Head of caudate nucleus (tissue), 42 donors: ENCODE measurements at regions not wholly inside any gene's neighbourhood (a gene's known extent, or its start where the extent isn't known, plus 50 kb on each side); places are given as distances from the start of the nearest gene placed in this dataset.
"Not testable (repeated sequence)": the region's sequence is repeated elsewhere in the genome, so short reads cannot be mapped to it uniquely, and the experiment has no call there.

Source experiments
- DNase-seq, 42 donors: peaks; one replicate each; pipeline versions ENCODE4 v3.0.0 to v3.0.0-alpha.2; 2020 to 2021; ENCODE audit warnings: mixed read lengths in 7 of 42
- intact Hi-C: fragments of 100-400 bp; cut with DNase I; formaldehyde crosslinking; loops from one replicate; pipeline ENCODE4 v1.15.0; 2022

DNA sequence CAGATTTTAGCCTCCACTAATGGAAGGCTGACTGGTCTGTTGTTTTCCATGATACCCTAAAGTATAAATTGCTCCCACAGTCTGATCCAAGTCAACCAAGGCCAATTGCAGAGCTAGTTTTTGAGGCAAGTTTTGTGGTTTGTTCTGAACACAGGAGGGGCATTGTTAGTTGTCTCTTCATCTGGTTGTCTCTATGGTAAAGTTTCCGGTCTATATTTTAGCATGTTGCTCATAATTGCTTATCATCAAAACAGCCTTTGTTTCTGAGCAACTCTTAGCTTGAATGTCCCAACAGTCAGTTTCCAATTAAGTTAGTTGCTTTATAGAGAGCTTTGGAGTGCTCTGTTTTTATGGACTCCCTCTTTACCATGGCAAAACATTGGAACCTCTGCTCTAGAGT, 217.6 kb upstream of the CARD18 start:
- DNase-seq = no peak
- intact Hi-C loops = no loop called here

GRCh38 chr11:105349867-105350266, 210.3 kb upstream of the CARD18 start:
- intact Hi-C loops, DNase-seq: not testable (repeated sequence)

DNA sequence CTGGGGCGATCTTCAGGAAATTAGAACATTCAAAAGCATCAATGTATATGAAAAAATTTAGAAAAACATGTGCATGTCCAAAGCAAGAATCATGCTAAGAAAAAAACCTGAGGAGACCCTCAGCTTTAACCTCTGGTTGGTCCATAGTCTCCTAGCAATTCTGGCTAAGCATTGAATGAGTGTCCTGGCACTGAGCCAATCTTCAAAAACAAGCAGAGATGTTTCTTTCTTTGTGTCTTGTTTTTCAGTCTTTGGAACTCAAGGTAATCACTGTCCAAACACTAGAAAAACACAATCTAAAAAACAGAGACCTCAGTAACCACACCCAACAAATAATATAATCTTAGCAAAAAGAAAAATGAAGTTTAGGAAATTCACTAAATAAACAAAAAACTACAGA, 205.4 kb upstream of the CARD18 start:
- DNase-seq = no peak
- intact Hi-C loops = no loop called here

DNA sequence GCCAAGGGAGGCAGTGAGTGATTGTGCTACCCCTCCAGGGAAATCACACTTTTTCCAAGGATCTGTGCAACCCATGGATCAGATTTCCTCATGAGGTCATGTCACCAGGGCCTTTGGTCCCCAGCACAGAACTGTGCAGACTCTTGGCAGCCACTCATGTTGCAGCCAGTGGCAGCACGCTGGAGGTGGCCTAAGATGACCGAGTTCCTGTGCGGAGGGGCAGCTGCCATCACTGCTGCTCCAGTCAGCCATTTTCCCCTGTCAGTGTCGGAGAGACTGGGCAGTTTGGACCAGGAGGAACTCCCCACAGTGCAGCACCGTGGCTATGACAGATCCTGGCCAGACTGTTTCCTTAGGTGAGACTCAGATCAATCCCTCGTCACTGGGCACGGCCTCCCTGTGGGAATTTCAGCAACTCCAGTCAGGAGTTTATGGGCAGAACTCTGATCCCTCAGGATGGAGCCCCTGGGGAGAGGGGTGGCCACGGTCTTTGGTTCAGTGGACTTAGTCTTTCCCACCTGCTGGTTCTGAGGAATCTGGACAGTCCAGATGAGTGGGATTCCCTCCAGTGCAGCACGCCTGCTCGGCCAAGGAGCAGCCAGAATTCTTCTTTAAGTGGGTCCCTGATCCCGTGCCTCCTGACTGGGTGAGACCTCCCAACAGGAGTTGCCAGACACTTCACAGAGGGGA, 194.6 kb upstream of the CARD18 start:
- DNase-seq = no peak
- intact Hi-C loops = no loop called here

DNA sequence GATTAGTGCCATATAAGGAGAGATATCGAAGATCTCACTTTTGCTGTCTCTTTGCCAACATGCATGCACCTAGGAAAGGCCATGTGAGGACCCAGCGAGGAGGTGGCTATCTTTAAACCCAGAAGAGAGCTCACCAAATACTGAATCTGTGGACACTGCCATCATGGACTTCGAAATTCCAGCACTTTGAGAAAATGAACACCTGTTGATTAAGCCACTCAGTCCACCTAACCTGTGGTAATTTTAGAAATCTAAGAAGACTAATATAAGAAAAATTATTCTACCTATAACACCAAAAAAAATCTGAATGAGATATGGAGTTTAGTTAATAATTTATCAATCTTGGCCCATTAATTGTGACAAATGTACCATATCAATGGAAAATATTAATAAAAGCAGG, 193.6 kb upstream of the CARD18 start:
- intact Hi-C loops = no loop called here

GRCh38 chr11:105332171-105332570, 192.6 kb upstream of the CARD18 start:
- DNase-seq = no peak
- intact Hi-C loops = no loop called here

More for the DNA sequence above, 193.6 kb upstream of the CARD18 start:
- no peak for DNase-seq

DNA sequence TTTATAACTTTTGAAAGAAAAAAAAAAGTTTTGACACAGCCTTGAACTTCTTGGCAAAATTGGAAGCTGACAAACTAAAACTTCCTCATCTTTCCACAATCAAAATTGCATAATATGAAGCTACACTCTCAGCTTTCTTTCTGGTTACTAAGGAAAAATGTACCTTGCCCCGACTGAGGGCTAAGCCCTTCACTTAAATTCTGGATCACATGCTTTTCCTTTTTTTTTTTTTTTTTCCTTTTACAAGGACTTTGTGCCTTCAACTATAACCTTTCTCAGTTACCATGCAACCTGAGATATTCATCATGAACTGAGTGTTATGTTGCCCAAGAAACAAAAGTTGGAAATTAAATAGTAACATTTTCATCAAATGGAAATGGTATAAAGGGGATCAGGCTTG, 188.5 kb upstream of the CARD18 start:
- DNase-seq = no peak
- intact Hi-C loops = no loop called here

- DNase-seq = no peak
- intact Hi-C loops = no loop called here
These were observed 184.6 kb upstream of the CARD18 start for GRCh38 chr11:105324156-105324555.

GRCh38 chr11:105321696-105322095, 182.1 kb upstream of the CARD18 start:
- intact Hi-C loops = no loop called here
- no peak for DNase-seq

DNA sequence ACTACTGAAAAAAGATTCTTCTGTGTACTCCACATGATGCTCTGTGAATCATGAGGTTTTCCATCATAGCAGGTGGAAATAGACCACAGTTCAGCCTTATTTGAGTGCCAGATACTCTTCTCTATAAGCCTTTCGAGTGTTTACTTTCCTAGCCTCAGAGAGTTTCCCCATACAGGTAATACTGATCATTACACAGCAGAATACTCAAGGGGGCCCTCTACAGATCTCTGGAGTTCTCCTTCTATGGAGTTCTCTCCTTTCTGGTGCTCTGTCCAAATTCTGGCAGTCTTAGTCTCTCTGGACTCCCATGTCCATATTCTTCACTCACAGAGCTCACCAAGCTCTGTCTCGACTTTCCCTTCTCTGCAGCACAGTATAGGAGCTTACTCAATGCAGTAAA, 175.7 kb upstream of the CARD18 start:
- intact Hi-C loops = no loop called here
- DNase-seq = no peak

- no peak for DNase-seq
- intact Hi-C loops = no loop called here
These were observed 172.7 kb upstream of the CARD18 start for GRCh38 chr11:105312266-105312665.

GRCh38 chr11:105298630-105299029, 159.1 kb upstream of the CARD18 start:
- intact Hi-C loops = no loop called here

GRCh38 chr11:105298174-105298573, 158.6 kb upstream of the CARD18 start:
- no peak for DNase-seq

More at GRCh38 chr11:105298630-105299029, 159.1 kb upstream of the CARD18 start:
- no peak for DNase-seq

GRCh38 chr11:105297463-105297862, 157.9 kb upstream of the CARD18 start:
- intact Hi-C loops = no loop called here
- DNase-seq = no peak

More at GRCh38 chr11:105298174-105298573, 158.6 kb upstream of the CARD18 start:
- intact Hi-C loops = no loop called here

- DNase-seq = peak in 11 of 42 donors; percentile 4 to 54 (median 19)
- intact Hi-C loops = no loop called here
These were observed 157.2 kb upstream of the CARD18 start for GRCh38 chr11:105296806-105297205.

GRCh38 chr11:105296386-105296785, 156.8 kb upstream of the CARD18 start:
- no peak for DNase-seq
- intact Hi-C loops = no loop called here

GRCh38 chr11:105282658-105283057, 143.1 kb upstream of the CARD18 start:
- DNase-seq = no peak
- intact Hi-C loops = no loop called here

DNA sequence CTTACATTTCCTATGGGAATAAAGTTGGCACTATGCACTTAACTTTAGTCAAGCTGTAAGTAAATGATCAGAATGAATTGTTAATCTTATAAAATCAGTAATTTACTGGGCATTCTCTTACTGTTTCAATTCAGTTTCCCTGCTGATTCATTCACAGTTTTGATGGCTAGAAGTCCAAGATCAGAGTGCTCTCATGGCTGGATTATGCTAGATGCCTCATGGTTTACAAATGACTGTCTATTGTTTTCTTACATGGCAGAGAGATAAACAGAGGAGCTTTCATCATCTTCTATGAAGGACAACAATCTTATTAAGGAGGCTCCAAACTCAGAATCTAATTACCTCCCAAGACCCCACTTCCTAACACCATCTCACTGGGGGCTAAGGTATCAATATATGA, 135.1 kb upstream of the CARD18 start:
- intact Hi-C loops = no loop called here
- DNase-seq = no peak

DNA sequence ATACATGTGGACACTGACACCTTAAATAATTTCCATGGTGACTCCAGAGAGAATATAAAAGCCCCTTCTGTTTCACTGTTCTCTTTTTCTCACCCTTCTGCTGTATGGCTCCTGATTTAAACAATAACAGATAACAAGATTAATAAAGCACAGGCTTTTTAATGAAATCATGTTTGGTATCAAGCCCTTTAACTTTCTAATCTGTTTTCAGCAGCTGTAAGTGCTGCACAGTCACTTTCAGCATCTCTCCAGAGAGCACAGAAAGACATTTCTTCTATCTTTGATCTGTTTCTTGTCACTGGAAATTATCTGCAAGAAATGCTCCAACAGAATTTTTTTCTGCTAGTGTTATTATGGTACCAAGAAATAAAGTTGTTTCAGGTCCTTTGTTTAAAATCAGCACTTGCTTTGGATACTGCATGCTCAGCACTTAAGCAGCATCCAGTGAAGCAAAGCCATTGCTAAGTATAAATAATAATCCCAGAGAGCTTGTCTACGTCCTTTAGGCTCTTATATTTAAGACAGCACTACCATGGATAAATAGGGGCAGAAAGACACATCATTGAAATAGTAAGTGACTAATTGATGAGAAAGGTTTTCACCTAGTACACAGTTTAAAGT, 134.2 kb upstream of the CARD18 start:
- no peak for DNase-seq
- intact Hi-C loops = no loop called here

DNA sequence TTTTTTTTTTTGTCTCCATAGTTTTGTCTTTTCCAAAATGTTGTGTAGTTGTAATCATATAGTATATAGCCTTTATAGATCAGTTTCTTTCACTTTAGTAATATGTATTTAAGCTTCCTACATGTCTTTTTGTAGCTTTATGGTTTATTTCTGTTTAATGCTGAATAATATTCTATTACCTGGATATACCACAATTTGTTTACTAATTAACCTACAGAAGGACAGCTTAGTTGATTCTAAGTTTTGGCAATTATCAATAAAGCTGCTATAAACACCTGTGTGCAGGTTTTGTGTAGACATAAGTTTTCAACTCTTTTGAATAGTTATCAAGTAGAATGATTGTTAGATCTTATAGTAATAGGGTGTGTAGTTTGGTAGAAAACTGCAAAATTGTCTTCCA, 130.3 kb upstream of the CARD18 start:
- no peak for DNase-seq
- intact Hi-C loops = no loop called here

- intact Hi-C loops = no loop called here
- DNase-seq = no peak
These were observed 129.0 kb upstream of the CARD18 start for GRCh38 chr11:105268404-105269062.
